ENCODE measurements at regions not wholly inside any gene's neighbourhood (a gene's known extent, or its start where the extent isn't known, plus 50 kb on each side); places are given as distances from the start of the nearest gene placed in this dataset.

DNA sequence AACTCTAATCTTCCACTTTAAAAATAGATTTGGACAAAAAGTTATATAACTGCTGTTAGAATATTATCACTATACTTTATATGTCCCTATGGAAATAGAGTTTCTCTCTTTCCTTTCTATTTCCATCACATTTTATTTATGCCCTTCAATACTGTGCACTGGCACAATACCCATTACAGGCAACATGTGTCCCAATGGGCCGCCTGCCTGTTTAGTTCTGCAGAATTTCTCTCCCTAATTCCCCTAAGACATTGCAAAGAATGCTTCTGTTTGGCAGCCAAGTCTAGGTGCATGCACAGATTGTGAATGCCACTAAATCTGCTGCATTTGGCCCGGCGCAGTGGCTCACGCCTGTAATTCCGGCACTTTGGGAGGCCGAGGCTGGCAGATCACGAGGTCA lies 520.4 kb upstream of the FLRT2 start:
- TF ChIP-seq, protein P1, sequence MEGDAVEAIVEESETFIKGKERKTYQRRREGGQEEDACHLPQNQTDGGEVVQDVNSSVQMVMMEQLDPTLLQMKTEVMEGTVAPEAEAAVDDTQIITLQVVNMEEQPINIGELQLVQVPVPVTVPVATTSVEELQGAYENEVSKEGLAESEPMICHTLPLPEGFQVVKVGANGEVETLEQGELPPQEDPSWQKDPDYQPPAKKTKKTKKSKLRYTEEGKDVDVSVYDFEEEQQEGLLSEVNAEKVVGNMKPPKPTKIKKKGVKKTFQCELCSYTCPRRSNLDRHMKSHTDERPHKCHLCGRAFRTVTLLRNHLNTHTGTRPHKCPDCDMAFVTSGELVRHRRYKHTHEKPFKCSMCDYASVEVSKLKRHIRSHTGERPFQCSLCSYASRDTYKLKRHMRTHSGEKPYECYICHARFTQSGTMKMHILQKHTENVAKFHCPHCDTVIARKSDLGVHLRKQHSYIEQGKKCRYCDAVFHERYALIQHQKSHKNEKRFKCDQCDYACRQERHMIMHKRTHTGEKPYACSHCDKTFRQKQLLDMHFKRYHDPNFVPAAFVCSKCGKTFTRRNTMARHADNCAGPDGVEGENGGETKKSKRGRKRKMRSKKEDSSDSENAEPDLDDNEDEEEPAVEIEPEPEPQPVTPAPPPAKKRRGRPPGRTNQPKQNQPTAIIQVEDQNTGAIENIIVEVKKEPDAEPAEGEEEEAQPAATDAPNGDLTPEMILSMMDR (conservative IDR thresholded peaks at IDR 0.05 in 1 of 2, IDR thresholded peaks at IDR 0.05 in 1 of 2; ENCODE audit: extremely low read depth in 1 of 2, insufficient read depth in 1 of 2, low read depth in 1 of 2, low read length in 2 of 2) = no peak
- TF ChIP-seq EZH2 (IDR thresholded peaks at IDR 0.05; ENCODE audit: borderline replicate concordance, low read length) = no peak

Measured in mammary epithelial cell (primary cell).